Progenitor cell of endocrine pancreas (in vitro differentiated cells): ENCODE measurements at regions not wholly inside any gene's neighbourhood (a gene's known extent, or its start where the extent isn't known, plus 50 kb on each side); places are given as distances from the start of the nearest gene placed in this dataset.
"Not testable (repeated sequence)": the region's sequence is repeated elsewhere in the genome, so short reads cannot be mapped to it uniquely, and the experiment has no call there.

Experiments used
- DNase-seq: peaks from one replicate; pipeline ENCODE4 v3.0.0; 2021; ENCODE audit warnings: low spot score; ENCODE audit not compliant: unreplicated experiment
- H3K27ac Mint-ChIP-seq: 2 replicates; pipeline ENCODE4 v1.8.0; 2021; ENCODE audit warnings: mild to moderate bottlenecking, moderate library complexity, mixed read lengths
- H3K27me3 Mint-ChIP-seq: 2 replicates; pipeline ENCODE4 v1.8.0; 2021; ENCODE audit warnings: mixed read lengths
- H3K36me3 Mint-ChIP-seq: 2 replicates; pipeline ENCODE4 v1.8.0; 2022; ENCODE audit warnings: mixed read lengths; ENCODE audit not compliant: insufficient read depth
- H3K4me1 Mint-ChIP-seq: 2 replicates; pipeline ENCODE4 v1.8.0; 2021; ENCODE audit warnings: low read depth, mixed read lengths
- H3K4me3 Mint-ChIP-seq: 2 replicates; pipeline ENCODE4 v1.8.0; 2021; ENCODE audit warnings: low read depth, mild to moderate bottlenecking, moderate library complexity, mixed read lengths
- H3K9me3 Mint-ChIP-seq: 2 replicates; pipeline ENCODE4 v1.8.0; 2021; ENCODE audit warnings: low read depth, mixed read lengths
- CTCF ChIP-seq: fragments of 200-600 bp; sonication (generic); IDR thresholded peaks from one replicate; pipeline ENCODE4 v1.5.0; 2021; ENCODE audit warnings: antibody characterized with exemption, mild to moderate bottlenecking; ENCODE audit not compliant: unreplicated experiment

- TF ChIP-seq CTCF = no peak
- H3K27me3 Mint-ChIP-seq = no peaks in the 10 kb centered on the region
- no peak for DNase-seq
- H3K27ac Mint-ChIP-seq = no peak overlapping the region
- no peak overlapping the region for H3K4me3 Mint-ChIP-seq
- H3K9me3 Mint-ChIP-seq = no peaks in the 10 kb centered on the region
- peaks cover 2% of the 10 kb centered on the region for H3K4me1 Mint-ChIP-seq
- no peaks in the 10 kb centered on the region for H3K36me3 Mint-ChIP-seq
Observed at GRCh38 chr4:131649227-131649626, 1499.9 kb upstream of the PCDH10 start.

- H3K4me1 Mint-ChIP-seq = peaks cover 2% of the 10 kb centered on the region
- H3K36me3 Mint-ChIP-seq = no peaks in the 10 kb centered on the region
- H3K27ac Mint-ChIP-seq = no peak overlapping the region
- no peak overlapping the region for H3K4me3 Mint-ChIP-seq
- TF ChIP-seq CTCF = no peak
- no peaks in the 10 kb centered on the region for H3K27me3 Mint-ChIP-seq
- no peak for DNase-seq
- no peaks in the 10 kb centered on the region for H3K9me3 Mint-ChIP-seq
Observed at GRCh38 chr4:131650951-131651350, 1498.1 kb upstream of the PCDH10 start.

GRCh38 chr4:131683314-131683713, 1465.8 kb upstream of the PCDH10 start:
- H3K27me3 Mint-ChIP-seq, H3K4me1 Mint-ChIP-seq, DNase-seq, H3K27ac Mint-ChIP-seq, H3K4me3 Mint-ChIP-seq, H3K36me3 Mint-ChIP-seq: not testable (repeated sequence)
- H3K9me3 Mint-ChIP-seq = peaks cover 22% of the 10 kb centered on the region

GRCh38 chr4:131721883-131722282, 1427.2 kb upstream of the PCDH10 start:
- H3K4me3 Mint-ChIP-seq = no peak overlapping the region

GRCh38 chr4:131723069-131723468, 1426.0 kb upstream of the PCDH10 start:
- DNase-seq, H3K27ac Mint-ChIP-seq, H3K27me3 Mint-ChIP-seq, H3K4me3 Mint-ChIP-seq, H3K36me3 Mint-ChIP-seq, H3K4me1 Mint-ChIP-seq: not testable (repeated sequence)
- peaks cover 12% of the 10 kb centered on the region for H3K9me3 Mint-ChIP-seq

More at GRCh38 chr4:131721883-131722282, 1427.2 kb upstream of the PCDH10 start:
- TF ChIP-seq CTCF = no peak
- Mint-ChIP-seq H3K9me3 (peaks cover 12% of the 10 kb centered on the region), H3K27me3 (no peaks in the 10 kb centered on the region), H3K4me1 (peaks cover 3% of the 10 kb centered on the region), H3K27ac (peak overlapping the region; percentile 9), H3K36me3 (peaks cover 2% of the 10 kb centered on the region)
- no peak for DNase-seq

- DNase-seq, H3K27me3 Mint-ChIP-seq, H3K4me1 Mint-ChIP-seq, H3K36me3 Mint-ChIP-seq, H3K27ac Mint-ChIP-seq, H3K4me3 Mint-ChIP-seq: not testable (repeated sequence)
- peaks cover 12% of the 10 kb centered on the region for H3K9me3 Mint-ChIP-seq
Observed at GRCh38 chr4:131724847-131725246, 1424.2 kb upstream of the PCDH10 start.

- peaks cover 12% of the 10 kb centered on the region for H3K9me3 Mint-ChIP-seq
- DNase-seq, H3K36me3 Mint-ChIP-seq, H3K27ac Mint-ChIP-seq, H3K4me3 Mint-ChIP-seq, H3K27me3 Mint-ChIP-seq, H3K4me1 Mint-ChIP-seq: not testable (repeated sequence)
Observed at GRCh38 chr4:131725521-131725920, 1423.6 kb upstream of the PCDH10 start.

GRCh38 chr4:131726940-131727339, 1422.2 kb upstream of the PCDH10 start:
- not testable (repeated sequence) for H3K4me3 Mint-ChIP-seq, H3K36me3 Mint-ChIP-seq, DNase-seq, H3K27ac Mint-ChIP-seq, H3K4me1 Mint-ChIP-seq, H3K27me3 Mint-ChIP-seq
- peaks cover 12% of the 10 kb centered on the region for H3K9me3 Mint-ChIP-seq

- not testable (repeated sequence) for H3K4me1 Mint-ChIP-seq, H3K27me3 Mint-ChIP-seq, H3K4me3 Mint-ChIP-seq, H3K27ac Mint-ChIP-seq, DNase-seq, H3K36me3 Mint-ChIP-seq, H3K9me3 Mint-ChIP-seq
Observed at GRCh38 chr4:131727418-131727817, 1421.7 kb upstream of the PCDH10 start.

GRCh38 chr4:131729205-131729604, 1419.9 kb upstream of the PCDH10 start:
- not testable (repeated sequence) for DNase-seq, H3K4me1 Mint-ChIP-seq, H3K9me3 Mint-ChIP-seq, H3K4me3 Mint-ChIP-seq, H3K36me3 Mint-ChIP-seq, H3K27ac Mint-ChIP-seq, H3K27me3 Mint-ChIP-seq

- not testable (repeated sequence) for H3K4me1 Mint-ChIP-seq, H3K27ac Mint-ChIP-seq, H3K27me3 Mint-ChIP-seq, H3K36me3 Mint-ChIP-seq, H3K4me3 Mint-ChIP-seq, DNase-seq, H3K9me3 Mint-ChIP-seq
Observed at GRCh38 chr4:131729716-131730398, 1419.2 kb upstream of the PCDH10 start.
